CD14-positive monocyte (primary cell): ENCODE measurements at regions not wholly inside any gene's neighbourhood (a gene's known extent, or its start where the extent isn't known, plus 50 kb on each side); places are given as distances from the start of the nearest gene placed in this dataset.

ENCODE experiments used
- DNase-seq, 3 donors: peaks; one replicate each; pipeline ENCODE4 v3.0.0-alpha.2; 2011 to 2022
- H2AFZ ChIP-seq: 2 replicates; pipeline ENCODE4 v1.6.0; 2012; ENCODE audit warnings: mild to moderate bottlenecking, low read depth, low read length, inconsistent platforms; ENCODE audit not compliant: insufficient read depth, poor library complexity, severe bottlenecking
- H3K27ac ChIP-seq, 2 donors: 1 replicate in 1 of 2; 2 replicates in 1 of 2; pipeline ENCODE4 v1.5.1; 2012 to 2013; ENCODE audit warnings: low read length in 2 of 2, control low read depth in 1 of 2, inconsistent platforms in 1 of 2, low read depth in 1 of 2, mild to moderate bottlenecking in 1 of 2
- H3K27me3 ChIP-seq, 2 donors: one replicate each; pipeline versions ENCODE4 v1.6.0 to v1.6.1; 2011 to 2013; ENCODE audit warnings: low read length in 2 of 2; ENCODE audit not compliant: control insufficient read depth in 2 of 2, insufficient read depth in 2 of 2
- H3K36me3 ChIP-seq, 2 donors: replicated peaks in 1 of 2; 1 replicate in 1 of 2; 2 replicates in 1 of 2; pipeline versions ENCODE4 v1.5.1 to v1.6.1; 2012 to 2013; ENCODE audit warnings: low read length in 2 of 2, control low read depth in 1 of 2, inconsistent platforms in 1 of 2, mild to moderate bottlenecking in 1 of 2; ENCODE audit not compliant: insufficient read depth in 2 of 2, control insufficient read depth in 1 of 2
- H3K4me1 ChIP-seq, 2 donors: 1 replicate in 1 of 2; 2 replicates in 1 of 2; pipeline versions ENCODE4 v1.5.1 to v1.6.1; 2012 to 2013; ENCODE audit warnings: low read length in 2 of 2, control low read depth in 1 of 2, inconsistent platforms in 1 of 2, mild to moderate bottlenecking in 1 of 2, moderate library complexity in 1 of 2; ENCODE audit not compliant: insufficient read depth in 2 of 2, control insufficient read depth in 1 of 2
- H3K4me2 ChIP-seq: replicated peaks from 2 replicates; pipeline ENCODE3; 2012; ENCODE audit warnings: low read length, moderate library complexity, mild to moderate bottlenecking; ENCODE audit not compliant: poor library complexity, severe bottlenecking; ENCODE audit errors: extremely low read depth
- H3K4me3 ChIP-seq, 3 experiments: fragments of 200-600 bp in 1 of 3; sonication (generic) in 1 of 3; replicated peaks in 1 of 3; 1 replicate in 2 of 3; 2 replicates in 1 of 3; pipeline ENCODE4 v1.5.1; 2011 to 2013; ENCODE audit warnings: low read length in 3 of 3, mild to moderate bottlenecking in 3 of 3, control low read depth in 2 of 3, low read depth in 2 of 3, inconsistent platforms in 1 of 3, moderate library complexity in 1 of 3
- H3K79me2 ChIP-seq: 2 replicates; pipeline ENCODE4 v1.6.0; 2012; ENCODE audit warnings: mild to moderate bottlenecking, control low read depth, inconsistent platforms, low read length, moderate library complexity; ENCODE audit not compliant: insufficient read depth
- H3K9ac ChIP-seq: 2 replicates; pipeline ENCODE4 v1.6.0; 2017; ENCODE audit warnings: low read length, mild to moderate bottlenecking; ENCODE audit not compliant: insufficient read depth, poor library complexity, severe bottlenecking
- H3K9me3 ChIP-seq, 2 donors: replicated peaks in 1 of 2; 1 replicate in 1 of 2; 2 replicates in 1 of 2; pipeline versions ENCODE4 v1.5.1 to v1.6.1; 2012 to 2013; ENCODE audit warnings: low read length in 2 of 2, control low read depth in 1 of 2; ENCODE audit not compliant: control insufficient read depth in 1 of 2, insufficient read depth in 1 of 2
- H4K20me1 ChIP-seq: 2 replicates; pipeline ENCODE4 v1.6.0; 2012; ENCODE audit warnings: mild to moderate bottlenecking, low read length, control low read depth, moderate library complexity; ENCODE audit not compliant: insufficient read depth
- H3K27ac Mint-ChIP-seq, 7 donors: one replicate each; pipeline ENCODE4 v1.8.0; 2020; ENCODE audit warnings: mild to moderate bottlenecking in 7 of 7, mixed read lengths in 7 of 7, moderate library complexity in 6 of 7, inconsistent platforms in 2 of 7
- H3K27me3 Mint-ChIP-seq, 3 donors: one replicate each; pipeline ENCODE4 v1.8.0; 2021 to 2022; ENCODE audit warnings: low read depth in 3 of 3, mild to moderate bottlenecking in 3 of 3, mixed read lengths in 3 of 3, moderate library complexity in 3 of 3, inconsistent platforms in 1 of 3
- H3K36me3 Mint-ChIP-seq, 2 donors: one replicate each; pipeline ENCODE4 v1.8.0; 2020; ENCODE audit warnings: mixed read lengths in 2 of 2, inconsistent platforms in 1 of 2, mild to moderate bottlenecking in 1 of 2
- H3K4me1 Mint-ChIP-seq: one replicate; pipeline ENCODE4 v1.8.0; 2020; ENCODE audit warnings: mild to moderate bottlenecking, mixed read lengths
- H3K4me3 Mint-ChIP-seq, 2 donors: one replicate each; pipeline ENCODE4 v1.8.0; 2020; ENCODE audit warnings: mild to moderate bottlenecking in 2 of 2, mixed read lengths in 2 of 2, moderate library complexity in 1 of 2
- H3K9me3 Mint-ChIP-seq, 7 donors: one replicate each; pipeline ENCODE4 v1.8.0; 2020 to 2022; ENCODE audit warnings: mixed read lengths in 7 of 7, mild to moderate bottlenecking in 6 of 7, moderate library complexity in 6 of 7, inconsistent platforms in 2 of 7
- CTCF ChIP-seq: fragments of 200-600 bp; IDR thresholded peaks from one replicate; pipeline ENCODE4 v1.8.0; 2022; ENCODE audit warnings: antibody characterized with exemption, mild to moderate bottlenecking
- WGBS: methylation state at CpG from one replicate; pipeline ENCODE4 v1.1.5; 2013; ENCODE audit warnings: missing lambda C conversion rate; ENCODE audit not compliant: insufficient coverage; 5-methylcytosine and 5-hydroxymethylcytosine counted together
- intact Hi-C, 2 donors: fragments of 100-400 bp; cut with micrococcal nuclease; formaldehyde crosslinking; loops; one replicate each; pipeline versions ENCODE4 v1.15.0 to v1.15.1; 2023

- peaks cover 0 to 3% (median 0%) of the 10 kb centered on the region in 7 donors for H3K9me3 Mint-ChIP-seq
- peak overlapping the region in 1 of 7 donors; percentile 11 for H3K27ac Mint-ChIP-seq
- no peaks in the 10 kb centered on the region for H4K20me1 ChIP-seq
- H2AFZ ChIP-seq: no peak overlapping the region
- H3K79me2 ChIP-seq: no peaks in the 10 kb centered on the region
- H3K4me1 ChIP-seq: no peaks in the 10 kb centered on the region
- intact Hi-C loops: no loop called here
- peaks cover 0 to under 1% (median 0%) of the 10 kb centered on the region in 3 donors for H3K27me3 Mint-ChIP-seq
- TF ChIP-seq CTCF: no peak
- no peaks in the 10 kb centered on the region for H3K27me3 ChIP-seq
- H3K4me2 ChIP-seq: no peak overlapping the region
- no peaks in the 10 kb centered on the region for H3K4me1 Mint-ChIP-seq
- no CpG with 5 or more reads among the region's 5 CpGs for WGBS
- H3K36me3 Mint-ChIP-seq: no peaks in the 10 kb centered on the region
- no peak overlapping the region for H3K4me3 ChIP-seq
- no peak overlapping the region for H3K9ac ChIP-seq
- H3K36me3 ChIP-seq: no peaks in the 10 kb centered on the region
- no peaks in the 10 kb centered on the region for H3K9me3 ChIP-seq
- H3K27ac ChIP-seq: no peak overlapping the region
- no peak overlapping the region for H3K4me3 Mint-ChIP-seq
- DNase-seq: no peak
Observed at GRCh38 chr4:98828801-98829200, 100.1 kb downstream of the EIF4E start.

GRCh38 chr4:98827661-98828060 is 101.3 kb downstream of the EIF4E start:
- Mint-ChIP-seq H3K27me3 (peaks cover 0 to 1% (median 0%) of the 10 kb centered on the region in 3 donors), H3K36me3 (no peaks in the 10 kb centered on the region), H3K4me3 (no peak overlapping the region), H3K4me1 (no peaks in the 10 kb centered on the region), H3K9me3 (peaks cover 0 to 3% (median 0%) of the 10 kb centered on the region in 7 donors), H3K27ac (no peak overlapping the region)
- no peaks in the 10 kb centered on the region for H3K4me1 ChIP-seq
- no peak overlapping the region for H3K27ac ChIP-seq
- no peak for DNase-seq
- intact Hi-C loops: no loop called here
- H3K79me2 ChIP-seq: no peaks in the 10 kb centered on the region
- no peak overlapping the region for H3K9ac ChIP-seq
- WGBS: 47% methylated on average over 2 of the region's 3 CpGs
- H2AFZ ChIP-seq: no peak overlapping the region
- no peaks in the 10 kb centered on the region for H4K20me1 ChIP-seq
- H3K9me3 ChIP-seq: no peaks in the 10 kb centered on the region
- no peak overlapping the region for H3K4me3 ChIP-seq
- no peak for TF ChIP-seq CTCF
- H3K4me2 ChIP-seq: no peak overlapping the region
- H3K27me3 ChIP-seq: no peaks in the 10 kb centered on the region
- H3K36me3 ChIP-seq: no peaks in the 10 kb centered on the region
